ENCODE measurements at regions not wholly inside any gene's neighbourhood (a gene's known extent, or its start where the extent isn't known, plus 50 kb on each side); places are given as distances from the start of the nearest gene placed in this dataset.

DNA sequence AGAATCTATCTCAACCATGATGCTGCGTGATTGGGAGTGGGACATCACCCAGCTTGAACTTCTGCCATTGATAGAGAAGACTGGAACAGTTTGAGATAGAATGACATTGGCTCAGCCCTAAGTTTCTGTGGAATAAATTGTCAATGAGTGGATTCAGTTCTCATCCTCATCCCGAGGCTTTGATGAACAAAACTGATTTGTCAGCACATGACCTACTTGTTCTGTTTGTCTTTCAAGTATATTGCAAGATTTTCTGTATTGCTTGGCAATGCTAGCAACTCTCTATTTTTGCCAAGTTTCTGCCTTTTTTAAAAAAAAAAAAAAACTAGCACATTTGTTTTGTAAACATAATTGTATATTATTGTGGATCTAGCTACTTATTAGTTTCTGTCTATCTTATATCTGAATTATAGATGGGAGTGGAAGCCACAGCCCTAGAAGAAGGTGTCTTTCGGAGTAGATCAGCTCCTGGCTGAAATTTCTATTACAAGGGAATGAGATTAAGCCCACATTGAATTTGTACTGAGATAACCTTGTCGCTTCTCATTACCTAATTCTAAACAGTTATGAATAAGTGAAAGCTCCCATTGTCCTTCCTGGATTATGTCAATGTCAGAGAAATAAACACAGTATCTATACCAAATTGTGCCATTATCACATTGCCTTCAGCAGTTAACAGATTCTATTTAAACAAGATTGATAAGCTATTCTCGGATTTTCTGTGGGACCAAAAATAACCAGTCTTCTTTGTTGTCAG, 166.1 kb downstream of the TNFSF13B start:
- DNase-seq (ENCODE audit: low spot score), result no peak

DNA sequence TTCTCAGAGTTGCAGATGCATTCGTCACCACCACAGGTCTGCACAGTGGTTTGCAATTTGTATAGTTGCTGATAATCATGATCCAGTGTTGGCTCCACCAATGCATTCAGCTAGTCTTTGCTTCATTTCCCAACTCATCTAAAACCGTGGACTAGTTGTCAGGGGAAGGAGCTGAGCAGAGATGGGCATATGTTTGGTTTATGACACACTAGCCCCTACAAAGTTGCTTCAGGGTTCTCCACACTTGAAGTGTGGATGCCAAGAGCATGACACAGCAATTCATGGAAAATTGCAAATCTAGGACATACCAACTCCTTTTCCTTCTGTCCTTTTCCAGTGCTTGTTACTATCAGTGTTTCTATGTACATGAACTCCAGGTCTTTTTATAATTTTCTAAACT, 168.0 kb downstream of the TNFSF13B start:
- no peak for DNase-seq (ENCODE audit: low spot score)

- no peak for DNase-seq (ENCODE audit: low spot score)
These were observed 170.0 kb downstream of the TNFSF13B start for GRCh38 chr13:108439556-108439955.

GRCh38 chr13:108444448-108444847, 174.9 kb downstream of the TNFSF13B start:
- no peak for DNase-seq (ENCODE audit: low spot score)

DNA sequence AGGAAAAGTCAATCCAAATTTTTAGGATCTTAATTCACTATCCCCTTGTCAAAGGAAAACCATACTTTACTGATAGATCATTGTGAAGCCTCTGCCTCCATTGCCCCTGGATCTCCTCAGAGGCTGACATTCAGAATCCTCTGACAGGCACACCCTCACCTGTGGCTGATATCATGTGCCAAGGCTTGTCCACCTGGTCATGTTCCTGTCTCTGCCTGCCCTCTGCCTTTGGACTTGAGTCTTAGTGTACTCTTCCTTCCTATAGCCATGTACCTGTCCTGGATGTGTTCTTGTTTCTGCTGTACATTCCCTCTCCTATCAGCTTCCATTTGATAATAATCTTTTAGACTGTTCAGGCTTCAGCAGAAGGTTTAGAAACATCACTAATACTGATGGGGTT, 179.4 kb downstream of the TNFSF13B start:
- no peak for DNase-seq (ENCODE audit: low spot score)

GRCh38 chr13:108451121-108451520, 178.3 kb upstream of the MYO16 start:
- DNase-seq (ENCODE audit: low spot score), result no peak

GRCh38 chr13:108455320-108455719, 174.1 kb upstream of the MYO16 start:
- no peak for DNase-seq (ENCODE audit: low spot score)

- no peak for DNase-seq (ENCODE audit: low spot score)
These were observed 169.4 kb upstream of the MYO16 start for GRCh38 chr13:108460043-108460442.

DNA sequence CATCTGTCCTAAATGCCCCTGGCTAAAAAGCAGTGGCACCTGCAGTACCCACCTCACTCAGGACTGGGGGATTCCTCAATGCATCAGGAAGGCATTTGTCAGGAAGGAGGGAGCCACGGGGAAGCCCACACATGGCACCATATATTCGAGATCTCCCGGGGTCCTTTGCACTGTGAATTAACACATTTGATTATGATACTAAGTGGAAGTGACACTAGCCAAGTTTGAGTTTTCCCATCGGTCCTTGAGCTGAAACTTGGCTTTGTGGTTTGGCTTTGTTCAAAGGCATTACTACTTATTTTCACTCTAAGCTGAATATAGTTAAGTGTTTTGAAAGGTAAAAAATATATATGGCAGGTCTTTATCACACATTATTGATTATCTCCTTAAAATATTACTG, 168.7 kb upstream of the MYO16 start:
- no peak for DNase-seq (ENCODE audit: low spot score)

GRCh38 chr13:108463340-108463739, 166.1 kb upstream of the MYO16 start:
- DNase-seq (ENCODE audit: low spot score), result peak; percentile 29

DNA sequence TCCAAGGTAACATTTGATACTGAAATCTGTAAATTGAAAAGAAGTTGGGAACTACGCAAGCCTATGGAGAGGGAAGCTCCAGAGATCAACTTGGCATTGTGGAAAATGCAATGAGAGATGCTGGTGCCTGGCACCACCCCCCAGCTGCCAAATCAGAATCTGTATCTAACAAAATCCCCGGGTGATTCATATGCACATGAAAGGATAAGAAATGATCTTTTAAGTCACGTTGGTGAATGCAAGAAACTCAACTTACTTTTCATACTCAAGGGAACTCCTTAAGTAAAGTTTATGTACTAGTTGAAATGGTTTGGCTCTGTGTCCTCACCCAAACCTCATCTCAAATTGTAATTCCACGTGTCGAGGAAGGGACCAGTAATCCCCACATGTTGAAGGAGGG, 158.5 kb upstream of the MYO16 start:
- no peak for DNase-seq (ENCODE audit: low spot score)

DNA sequence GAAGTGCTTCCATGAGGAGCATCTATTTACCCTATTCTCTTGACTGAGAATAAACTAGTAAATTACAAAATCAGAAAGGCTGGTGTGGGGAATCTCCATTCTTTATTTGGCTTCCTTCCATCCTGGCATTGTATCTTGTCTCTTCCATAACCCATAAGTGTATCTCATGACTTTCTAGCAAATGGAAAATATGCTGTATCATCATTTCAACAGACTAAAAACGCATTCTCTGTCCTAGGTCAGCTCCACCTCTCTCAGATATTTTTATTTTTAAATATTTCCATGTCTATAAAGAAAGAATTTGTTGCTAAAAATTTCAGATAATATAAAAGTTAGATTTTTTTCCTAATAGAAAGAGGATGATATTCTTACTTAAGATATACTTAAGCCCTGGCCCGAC, 154.2 kb upstream of the MYO16 start:
- DNase-seq (ENCODE audit: low spot score), result no peak

GRCh38 chr13:108477376-108477775, 152.0 kb upstream of the MYO16 start:
- no peak for DNase-seq (ENCODE audit: low spot score)

DNA sequence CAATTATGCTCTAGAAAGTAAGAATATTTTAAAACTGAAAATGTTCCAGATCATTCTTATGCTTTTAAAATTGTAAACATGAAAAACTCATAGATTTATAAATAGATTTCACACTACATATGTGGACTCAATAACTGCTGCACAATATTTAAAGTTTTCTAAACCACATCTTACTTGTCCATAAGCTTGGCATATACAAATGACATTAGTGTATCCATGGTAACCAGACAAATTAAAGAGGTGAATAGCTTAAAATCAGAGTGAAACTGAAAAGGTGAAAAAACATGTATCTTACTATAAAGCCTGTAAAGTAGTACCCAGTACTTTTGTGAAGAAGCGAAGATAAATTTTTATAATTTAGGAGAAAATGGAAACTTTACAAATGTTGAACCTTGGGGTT, 151.2 kb upstream of the MYO16 start:
- DNase-seq (ENCODE audit: low spot score), result no peak

GRCh38 chr13:108483981-108484380, 145.4 kb upstream of the MYO16 start:
- DNase-seq (ENCODE audit: low spot score), result no peak

GRCh38 chr13:108486096-108486495, 143.3 kb upstream of the MYO16 start:
- no peak for DNase-seq (ENCODE audit: low spot score)

- no peak for DNase-seq (ENCODE audit: low spot score)
These were observed 134.3 kb upstream of the MYO16 start for GRCh38 chr13:108494991-108495645.

DNA sequence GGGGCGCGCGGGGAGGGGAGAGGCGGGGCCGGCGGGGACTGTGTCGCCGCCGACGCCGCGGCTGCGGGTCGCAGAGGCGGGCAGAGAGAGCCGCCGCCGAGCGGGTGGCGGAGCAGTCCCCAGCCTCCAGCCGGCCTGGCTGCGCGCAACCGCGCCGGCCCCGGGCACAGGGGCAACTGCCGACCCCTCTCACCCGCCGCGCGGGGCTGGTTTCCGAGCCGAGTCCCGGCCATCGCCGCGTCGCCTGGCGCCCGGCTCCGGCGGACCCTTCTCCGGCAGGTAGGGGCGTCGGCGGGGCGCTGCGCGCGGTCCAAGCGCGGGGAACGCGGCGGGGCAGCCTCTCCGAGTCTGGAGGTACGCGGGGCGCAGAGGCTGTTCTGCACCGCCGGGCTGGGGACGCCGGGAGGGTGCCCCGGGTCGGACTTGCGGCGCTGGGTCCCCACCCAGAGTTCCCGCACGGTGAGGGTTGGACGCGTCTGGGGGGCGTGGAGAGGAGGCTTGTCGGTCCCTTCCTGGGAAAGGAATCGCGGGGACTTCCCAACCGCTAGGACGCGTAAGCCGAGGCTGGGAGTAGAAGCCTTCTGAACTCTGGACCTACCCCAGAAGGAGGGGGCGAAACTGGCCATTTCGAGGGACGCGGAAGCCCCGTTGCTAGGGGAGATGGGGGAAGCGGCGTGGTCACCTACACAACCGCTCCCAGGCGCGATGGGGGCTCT, 133.6 kb upstream of the MYO16 start:
- DNase-seq (ENCODE audit: low spot score), result no peak

- DNase-seq (ENCODE audit: low spot score), result no peak
These were observed 132.8 kb upstream of the MYO16 start for GRCh38 chr13:108496362-108497210.

DNA sequence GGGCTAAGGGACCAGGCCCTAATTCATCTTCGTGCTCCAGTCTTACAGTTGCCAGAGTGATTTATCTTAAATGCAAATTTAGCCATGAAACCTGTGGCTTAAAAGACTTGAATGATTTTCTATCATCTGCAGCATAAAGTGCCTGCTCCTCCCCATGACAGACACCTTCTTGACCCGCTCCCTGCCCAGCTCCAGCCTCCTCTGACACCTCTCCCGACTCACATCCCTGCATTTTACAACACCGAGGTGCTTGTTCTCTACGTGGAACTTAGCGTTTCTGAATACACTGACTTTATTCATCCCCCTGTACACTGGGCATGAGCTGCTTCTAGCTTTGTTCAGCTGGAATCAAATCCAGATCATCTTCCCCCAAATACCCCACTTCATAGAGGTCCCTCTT, 128.7 kb upstream of the MYO16 start:
- no peak for DNase-seq (ENCODE audit: low spot score)

GRCh38 chr13:108508263-108508662, 121.1 kb upstream of the MYO16 start:
- DNase-seq (ENCODE audit: low spot score), result no peak

DNA sequence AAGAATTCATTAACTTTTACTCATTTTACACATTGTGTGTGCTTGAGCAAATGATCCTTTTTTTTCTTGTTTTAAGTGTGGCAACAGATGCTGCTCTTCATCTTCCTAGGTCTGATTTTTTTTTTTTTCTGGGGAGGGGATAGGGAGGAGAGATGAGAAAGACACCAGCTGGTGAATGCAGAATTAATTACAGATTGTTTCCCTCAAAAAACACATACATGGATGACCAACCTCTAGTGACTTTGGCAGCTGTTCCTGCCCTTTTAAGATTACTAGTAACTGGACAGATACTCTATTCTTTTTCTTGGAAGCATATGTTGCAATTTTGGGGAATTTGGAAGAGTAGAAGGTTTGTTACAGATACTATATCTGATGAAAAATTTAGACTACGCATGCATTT, 103.6 kb upstream of the MYO16 start:
- no peak for DNase-seq (ENCODE audit: low spot score)
